CD8-positive, alpha-beta memory T cell (primary cell): ENCODE measurements at regions not wholly inside any gene's neighbourhood (a gene's known extent, or its start where the extent isn't known, plus 50 kb on each side); places are given as distances from the start of the nearest gene placed in this dataset.

Experiments
- CTCF ChIA-PET: fragments of 350-600 bp; sonication (Branson Sonifier 250); formaldehyde crosslinking; loops from one replicate; lab custom pipeline; 2021; ENCODE audit warnings: antibody characterized with exemption; lab: Charles Lee
- POLR2A ChIA-PET: fragments of 350-600 bp; sonication (Branson Sonifier 250); formaldehyde crosslinking; loops from one replicate; lab custom pipeline; 2021; ENCODE audit warnings: antibody characterized with exemption; lab: Charles Lee
- DNase-seq, 5 donors: peaks; one replicate each; pipeline versions ENCODE4 v3.0.0 to v3.0.0-alpha.2; 2020 to 2022; ENCODE audit warnings: mixed read lengths in 1 of 5
- H3K27ac ChIP-seq: one replicate; pipeline ENCODE4 v1.7.0; 2013; ENCODE audit warnings: low read depth, mild to moderate bottlenecking, low read length, moderate library complexity
- H3K27me3 ChIP-seq: 2 replicates; pipeline ENCODE4 v1.7.0; 2013; ENCODE audit warnings: low read length, mild to moderate bottlenecking; ENCODE audit not compliant: insufficient read depth, poor library complexity, severe bottlenecking
- H3K36me3 ChIP-seq: 2 replicates; pipeline ENCODE4 v1.7.0; 2013; ENCODE audit warnings: mild to moderate bottlenecking, low read length, moderate library complexity; ENCODE audit not compliant: insufficient read depth
- H3K4me1 ChIP-seq: 2 replicates; pipeline ENCODE4 v1.7.0; 2013; ENCODE audit warnings: mild to moderate bottlenecking, low read length, moderate library complexity; ENCODE audit not compliant: insufficient read depth
- H3K4me3 ChIP-seq: 2 replicates; pipeline ENCODE4 v1.7.0; 2013; ENCODE audit warnings: mild to moderate bottlenecking, low read length
- H3K9me3 ChIP-seq: 2 replicates; pipeline ENCODE4 v1.7.0; 2013; ENCODE audit warnings: mild to moderate bottlenecking, low read length
- H3K27ac Mint-ChIP-seq, 8 donors: one replicate each; pipeline ENCODE4 v1.8.0; 2020 to 2021; ENCODE audit warnings: mixed read lengths in 8 of 8, mild to moderate bottlenecking in 6 of 8, inconsistent platforms in 3 of 8, moderate library complexity in 3 of 8
- H3K27me3 Mint-ChIP-seq, 2 donors: one replicate each; pipeline ENCODE4 v1.8.0; 2020 to 2021; ENCODE audit warnings: mixed read lengths in 2 of 2, mild to moderate bottlenecking in 1 of 2, moderate library complexity in 1 of 2
- H3K36me3 Mint-ChIP-seq, 3 donors: one replicate each; pipeline ENCODE4 v1.8.0; 2020 to 2021; ENCODE audit warnings: mixed read lengths in 3 of 3, inconsistent platforms in 1 of 3, mild to moderate bottlenecking in 1 of 3
- H3K4me1 Mint-ChIP-seq, 3 donors: one replicate each; pipeline ENCODE4 v1.8.0; 2020 to 2021; ENCODE audit warnings: mixed read lengths in 3 of 3, inconsistent platforms in 1 of 3, mild to moderate bottlenecking in 1 of 3
- H3K4me3 Mint-ChIP-seq, 7 donors: one replicate each; pipeline ENCODE4 v1.8.0; 2020 to 2021; ENCODE audit warnings: mixed read lengths in 7 of 7, mild to moderate bottlenecking in 6 of 7, moderate library complexity in 4 of 7, inconsistent platforms in 2 of 7
- H3K9me3 Mint-ChIP-seq, 5 donors: one replicate each; pipeline ENCODE4 v1.8.0; 2020 to 2022; ENCODE audit warnings: mixed read lengths in 5 of 5, mild to moderate bottlenecking in 3 of 5, moderate library complexity in 2 of 5, inconsistent platforms in 1 of 5

- POLR2A ChIA-PET = no interaction called here
- Histone ChIP-seq H3K36me3 (no peaks in the 10 kb centered on the region), H3K27me3 (no peaks in the 10 kb centered on the region), H3K4me1 (no peaks in the 10 kb centered on the region), H3K9me3 (no peaks in the 10 kb centered on the region), H3K27ac (no peak overlapping the region), H3K4me3 (no peak overlapping the region)
- no peak overlapping the region for H3K4me3 Mint-ChIP-seq
- CTCF ChIA-PET = no interaction called here
- peaks cover 10 to 62% of the 10 kb centered on the region in 2 donors for H3K27me3 Mint-ChIP-seq
- no peaks in the 10 kb centered on the region for H3K36me3 Mint-ChIP-seq
- no peak for DNase-seq
- H3K9me3 Mint-ChIP-seq = no peaks in the 10 kb centered on the region
- H3K4me1 Mint-ChIP-seq = peaks cover 0 to 9% (median 0%) of the 10 kb centered on the region in 3 donors
- no peak overlapping the region for H3K27ac Mint-ChIP-seq
Measured at GRCh38 chr5:1701216-1701864, 98.3 kb downstream of the MRPL36 start.

GRCh38 chr5:1699394-1699793, 100.2 kb downstream of the MRPL36 start:
- DNase-seq = no peak
- Histone ChIP-seq H3K36me3 (no peaks in the 10 kb centered on the region), H3K4me3 (no peak overlapping the region), H3K27me3 (no peaks in the 10 kb centered on the region), H3K9me3 (no peaks in the 10 kb centered on the region), H3K4me1 (no peaks in the 10 kb centered on the region), H3K27ac (no peak overlapping the region)
- peaks cover 10 to 56% of the 10 kb centered on the region in 2 donors for H3K27me3 Mint-ChIP-seq
- H3K9me3 Mint-ChIP-seq = no peaks in the 10 kb centered on the region
- H3K27ac Mint-ChIP-seq = peak overlapping the region in 1 of 8 donors; percentile 6
- no peak overlapping the region for H3K4me3 Mint-ChIP-seq
- H3K4me1 Mint-ChIP-seq = peaks cover 0 to 9% (median 0%) of the 10 kb centered on the region in 3 donors
- no peaks in the 10 kb centered on the region for H3K36me3 Mint-ChIP-seq
- CTCF ChIA-PET = no interaction called here
- POLR2A ChIA-PET = no interaction called here

GRCh38 chr5:1698589-1699316, 100.9 kb downstream of the MRPL36 start:
- peaks cover 7 to 56% of the 10 kb centered on the region in 2 donors for H3K27me3 Mint-ChIP-seq
- no peaks in the 10 kb centered on the region for H3K4me1 ChIP-seq
- no peak overlapping the region for H3K27ac Mint-ChIP-seq
- no peak overlapping the region for H3K4me3 Mint-ChIP-seq
- H3K9me3 Mint-ChIP-seq = no peaks in the 10 kb centered on the region
- ChIA-PET POLR2A (no interaction called here), CTCF (no interaction called here)
- no peaks in the 10 kb centered on the region for H3K9me3 ChIP-seq
- no peaks in the 10 kb centered on the region for H3K36me3 Mint-ChIP-seq
- no peaks in the 10 kb centered on the region for H3K36me3 ChIP-seq
- H3K4me1 Mint-ChIP-seq = peaks cover 0 to 9% (median 0%) of the 10 kb centered on the region in 3 donors
- H3K27me3 ChIP-seq = no peaks in the 10 kb centered on the region
- no peak for DNase-seq
- H3K27ac ChIP-seq = no peak overlapping the region
- H3K4me3 ChIP-seq = no peak overlapping the region

GRCh38 chr5:1692381-1692780, 107.3 kb downstream of the MRPL36 start:
- Mint-ChIP-seq H3K4me1 (no peaks in the 10 kb centered on the region), H3K36me3 (no peaks in the 10 kb centered on the region), H3K9me3 (peaks cover 0 to 16% (median 7%) of the 10 kb centered on the region in 5 donors), H3K27ac (no peak overlapping the region), H3K27me3 (peaks cover 4 to 23% of the 10 kb centered on the region in 2 donors), H3K4me3 (no peak overlapping the region)
- Histone ChIP-seq H3K36me3 (no peaks in the 10 kb centered on the region), H3K4me1 (no peaks in the 10 kb centered on the region), H3K4me3 (no peak overlapping the region), H3K9me3 (no peaks in the 10 kb centered on the region), H3K27ac (no peak overlapping the region), H3K27me3 (no peaks in the 10 kb centered on the region)
- CTCF ChIA-PET = no interaction called here
- POLR2A ChIA-PET = no interaction called here
- DNase-seq = no peak

- H3K4me1 ChIP-seq = no peaks in the 10 kb centered on the region
Measured at GRCh38 chr5:1687301-1687970, 112.2 kb downstream of the MRPL36 start.

GRCh38 chr5:1686016-1686802, 113.4 kb downstream of the MRPL36 start:
- ChIA-PET CTCF (no interaction called here), POLR2A (no interaction called here)
- Histone ChIP-seq H3K4me1 (no peaks in the 10 kb centered on the region), H3K27ac (no peak overlapping the region), H3K9me3 (no peaks in the 10 kb centered on the region), H3K36me3 (no peaks in the 10 kb centered on the region), H3K4me3 (no peak overlapping the region), H3K27me3 (no peaks in the 10 kb centered on the region)
- no peak for DNase-seq
- Mint-ChIP-seq H3K4me3 (no peak overlapping the region), H3K9me3 (peaks cover 0 to 16% (median 7%) of the 10 kb centered on the region in 5 donors), H3K36me3 (no peaks in the 10 kb centered on the region), H3K27me3 (peaks cover 5 to 25% of the 10 kb centered on the region in 2 donors), H3K27ac (no peak overlapping the region), H3K4me1 (no peaks in the 10 kb centered on the region)

More at GRCh38 chr5:1687301-1687970, 112.2 kb downstream of the MRPL36 start:
- no peaks in the 10 kb centered on the region for H3K27me3 ChIP-seq
- Mint-ChIP-seq H3K36me3 (no peaks in the 10 kb centered on the region), H3K4me1 (no peaks in the 10 kb centered on the region), H3K9me3 (peaks cover 0 to 16% (median 7%) of the 10 kb centered on the region in 5 donors), H3K27ac (no peak overlapping the region), H3K27me3 (peaks cover 3 to 26% of the 10 kb centered on the region in 2 donors), H3K4me3 (no peak overlapping the region)
- ChIA-PET POLR2A (no interaction called here), CTCF (no interaction called here)
- H3K27ac ChIP-seq = no peak overlapping the region
- DNase-seq = no peak
- H3K9me3 ChIP-seq = no peaks in the 10 kb centered on the region
- H3K4me3 ChIP-seq = no peak overlapping the region
- H3K36me3 ChIP-seq = no peaks in the 10 kb centered on the region

GRCh38 chr5:1685066-1685465, 114.6 kb downstream of the MRPL36 start:
- H3K36me3 Mint-ChIP-seq = peaks cover 0 to under 1% (median 0%) of the 10 kb centered on the region in 3 donors
- no peaks in the 10 kb centered on the region for H3K4me1 ChIP-seq

More at GRCh38 chr5:1685066-1685465, 114.6 kb downstream of the MRPL36 start:
- no peak overlapping the region for H3K4me3 Mint-ChIP-seq
- H3K27me3 Mint-ChIP-seq = peaks cover 9 to 34% of the 10 kb centered on the region in 2 donors
- H3K27me3 ChIP-seq = no peaks in the 10 kb centered on the region
- no peaks in the 10 kb centered on the region for H3K4me1 Mint-ChIP-seq
- no peak for DNase-seq
- peaks cover 0 to 16% (median 7%) of the 10 kb centered on the region in 5 donors for H3K9me3 Mint-ChIP-seq
- CTCF ChIA-PET = no interaction called here
- no peak overlapping the region for H3K27ac Mint-ChIP-seq
- H3K27ac ChIP-seq = no peak overlapping the region
- H3K9me3 ChIP-seq = no peaks in the 10 kb centered on the region
- POLR2A ChIA-PET = no interaction called here
- no peaks in the 10 kb centered on the region for H3K36me3 ChIP-seq
- no peak overlapping the region for H3K4me3 ChIP-seq
